Gastrocnemius medialis (tissue), 4 donors: ENCODE measurements at regions not wholly inside any gene's neighbourhood (a gene's known extent, or its start where the extent isn't known, plus 50 kb on each side); places are given as distances from the start of the nearest gene placed in this dataset.

Experiments used
- ATAC-seq, 2 donors: fragments of 150-250 bp; one replicate each; pipeline ENCODE4 v1.9.1; 2016
- DNase-seq, 2 donors: peaks; one replicate each; pipeline ENCODE4 v3.0.0-alpha.2; 2019
- H3K27ac ChIP-seq, 4 donors: fragments of 200-600 bp; sonication (generic); 1 replicate in 1 of 4; 2 replicates in 3 of 4; pipeline ENCODE4 v1.5.1; 2016 to 2018; ENCODE audit warnings: mild to moderate bottlenecking in 2 of 4, moderate library complexity in 1 of 4
- H3K27me3 ChIP-seq, 3 donors: fragments of 200-600 bp; sonication (generic) in 2 of 3; 1 replicate in 1 of 3; 2 replicates in 2 of 3; pipeline versions ENCODE4 v1.5.1 to v1.6.0; 2016 to 2019; ENCODE audit warnings: mild to moderate bottlenecking in 1 of 3, moderate library complexity in 1 of 3
- H3K36me3 ChIP-seq, 2 donors: fragments of 200-600 bp; sonication (generic) in 1 of 2; one replicate each; pipeline ENCODE4 v1.5.1; 2017 to 2018
- H3K4me1 ChIP-seq, 2 donors: fragments of 200-600 bp; sonication (generic) in 1 of 2; one replicate each; pipeline ENCODE4 v1.5.1; 2016 to 2017; ENCODE audit warnings: mild to moderate bottlenecking in 2 of 2
- H3K4me3 ChIP-seq, 4 donors: fragments of 200-600 bp; sonication (generic) in 3 of 4; 1 replicate in 1 of 4; 2 replicates in 3 of 4; pipeline ENCODE4 v1.5.1; 2016 to 2019; ENCODE audit warnings: mild to moderate bottlenecking in 2 of 4
- H3K9me3 ChIP-seq, 3 donors: fragments of 200-600 bp; sonication (generic) in 2 of 3; 1 replicate in 1 of 3; 2 replicates in 2 of 3; pipeline ENCODE4 v1.5.1; 2016 to 2019
- CTCF ChIP-seq, 5 experiments: fragments of 450-650 bp in 3 of 5; fragments of 200-600 bp in 2 of 5; sonication (generic) in 2 of 5; IDR thresholded peaks in 4 of 5; conservative IDR thresholded peaks in 1 of 5; 1 replicate in 4 of 5; 2 replicates in 1 of 5; pipeline ENCODE4 v1.5.1; 2016 to 2019; ENCODE audit warnings: antibody characterized with exemption in 5 of 5, mild to moderate bottlenecking in 3 of 5, moderate library complexity in 3 of 5
- POLR2A ChIP-seq, 2 donors: fragments of 450-650 bp; IDR thresholded peaks; one replicate each; pipeline ENCODE4 v1.6.1; 2017; ENCODE audit warnings: antibody characterized with exemption in 2 of 2, mild to moderate bottlenecking in 2 of 2, moderate library complexity in 2 of 2
- in situ Hi-C, 4 donors: fragments of 200-750 bp; cut with MboI; loops; one replicate each; pipeline versions ENCODE4 v1.15.0 to v1.8.0; 2017; ENCODE audit warnings: low sequenced_read_pairs in 4 of 4
- intact Hi-C: fragments of 100-400 bp; cut with DNase I; formaldehyde crosslinking; loops from one replicate; pipeline ENCODE4 v1.15.1; 2023; ENCODE audit warnings: low total_unique reads

GRCh38 chrX:63561425-63561824 is 210.3 kb upstream of the SPIN4 start:
- no peaks in the 10 kb centered on the region for H3K9me3 ChIP-seq
- intact Hi-C loops, result loop anchor here (10.0 kb wide), 1 partner anchor 193 kb away; a partner anchor contains a TSS
- TF ChIP-seq CTCF (IDR thresholded peaks at IDR 0.05 in 4 of 5, conservative IDR thresholded peaks at IDR 0.05 in 1 of 5), result no peak
- TF ChIP-seq POLR2A (IDR thresholded peaks at IDR 0.05), result no peak
- H3K4me1 ChIP-seq, result peaks cover 0 to 6% of the 10 kb centered on the region in 2 donors
- H3K36me3 ChIP-seq, result no peaks in the 10 kb centered on the region
- in situ Hi-C loops, result loop anchor here in 1 of 4 donors (25.0 kb wide), 1 partner anchor 201 kb away; a partner anchor contains a TSS
- H3K4me3 ChIP-seq, result peak overlapping the region; percentile 59 to 78 (median 72)
- no peaks in the 10 kb centered on the region for H3K27me3 ChIP-seq
- DNase-seq (no peak), ATAC-seq (peak; percentile 41 to 55)
- peak overlapping the region; percentile 66 to 88 (median 82) for H3K27ac ChIP-seq

GRCh38 chrX:63560601-63561218 is 209.6 kb upstream of the SPIN4 start:
- DNase-seq, result peak; percentile 34 to 61
- ATAC-seq, result peak; percentile 99
- H3K27ac ChIP-seq, result peak overlapping the region; percentile 66 to 88 (median 82)
- peak; percentile 14 to 34 for TF ChIP-seq POLR2A (IDR thresholded peaks at IDR 0.05)
- peak in 1 of 5 experiments; percentile 15 for TF ChIP-seq CTCF (IDR thresholded peaks at IDR 0.05 in 4 of 5, conservative IDR thresholded peaks at IDR 0.05 in 1 of 5)
- intact Hi-C loops (loop anchor here (10.0 kb wide), 1 partner anchor 194 kb away; a partner anchor contains a TSS), in situ Hi-C loops (loop anchor here in 1 of 4 donors (25.0 kb wide), 1 partner anchor 202 kb away; a partner anchor contains a TSS)
- no peaks in the 10 kb centered on the region for H3K36me3 ChIP-seq
- peak overlapping the region; percentile 59 to 78 (median 72) for H3K4me3 ChIP-seq
- no peaks in the 10 kb centered on the region for H3K9me3 ChIP-seq
- H3K4me1 ChIP-seq, result peaks cover 0 to 6% of the 10 kb centered on the region in 2 donors
- no peaks in the 10 kb centered on the region for H3K27me3 ChIP-seq

- no peak for TF ChIP-seq CTCF (IDR thresholded peaks at IDR 0.05 in 4 of 5, conservative IDR thresholded peaks at IDR 0.05 in 1 of 5)
- no peak for TF ChIP-seq POLR2A (IDR thresholded peaks at IDR 0.05)
- Histone ChIP-seq H3K9me3 (peaks cover 0 to 5% (median 0%) of the 10 kb centered on the region in 3 donors), H3K27me3 (no peaks in the 10 kb centered on the region), H3K36me3 (no peaks in the 10 kb centered on the region), H3K27ac (no peak overlapping the region), H3K4me3 (no peak overlapping the region), H3K4me1 (no peaks in the 10 kb centered on the region)
- DNase-seq (no peak), ATAC-seq (no peak)
- intact Hi-C loops, result no loop called here
- in situ Hi-C loops, result loop anchor here in 1 of 4 donors (25.0 kb wide), 1 partner anchor 210 kb away; a partner anchor contains a TSS
These were observed 200.7 kb upstream of the SPIN4 start for GRCh38 chrX:63551856-63552255.

GRCh38 chrX:63530654-63531053 is 179.5 kb upstream of the SPIN4 start:
- ATAC-seq (no peak), DNase-seq (no peak)
- Histone ChIP-seq H3K27ac (no peak overlapping the region), H3K36me3 (no peaks in the 10 kb centered on the region), H3K9me3 (peaks cover 0 to 6% (median 0%) of the 10 kb centered on the region in 3 donors), H3K4me1 (peaks cover 0 to 4% of the 10 kb centered on the region in 2 donors), H3K27me3 (no peaks in the 10 kb centered on the region), H3K4me3 (no peak overlapping the region)
- in situ Hi-C loops (no loop called here), intact Hi-C loops (no loop called here)
- TF ChIP-seq CTCF (IDR thresholded peaks at IDR 0.05 in 4 of 5, conservative IDR thresholded peaks at IDR 0.05 in 1 of 5) (no peak), POLR2A (IDR thresholded peaks at IDR 0.05) (no peak)
